B cell (primary cell): ENCODE measurements at regions not wholly inside any gene's neighbourhood (a gene's known extent, or its start where the extent isn't known, plus 50 kb on each side); places are given as distances from the start of the nearest gene placed in this dataset.

Experiments used
- ATAC-seq: fragments of 200-7000 bp; cut with Tn5 transposase; one replicate; pipeline ENCODE4 v1.10.0; 2021; ENCODE audit warnings: low read depth, mild to moderate bottlenecking, moderate number of reproducible peaks, moderate library complexity
- CTCF ChIA-PET: fragments of 350-600 bp; sonication (Branson Sonifier 250); formaldehyde crosslinking; loops from one replicate; lab custom pipeline; 2021; ENCODE audit warnings: antibody characterized with exemption, inconsistent platforms; lab: Charles Lee
- POLR2A ChIA-PET: fragments of 350-600 bp; sonication (Branson Sonifier 250); formaldehyde crosslinking; loops from one replicate; lab custom pipeline; 2021; ENCODE audit warnings: antibody characterized with exemption; lab: Charles Lee
- DNase-seq: peaks from one replicate; pipeline ENCODE4 v3.0.0; 2013
- H2AFZ ChIP-seq: 2 replicates; pipeline ENCODE4 v1.6.1; 2012; ENCODE audit warnings: mild to moderate bottlenecking, low read depth, low read length; ENCODE audit not compliant: insufficient read depth, poor library complexity, severe bottlenecking
- H3K27ac ChIP-seq, 2 donors: 1 replicate in 1 of 2; 2 replicates in 1 of 2; pipeline ENCODE4 v1.5.1; 2012 to 2013; ENCODE audit warnings: low read length in 2 of 2, mild to moderate bottlenecking in 2 of 2, moderate library complexity in 1 of 2
- H3K27me3 ChIP-seq, 4 experiments: fragments of 200-600 bp in 1 of 4; sonication (generic) in 1 of 4; replicated peaks in 1 of 4; 1 replicate in 2 of 4; 2 replicates in 2 of 4; pipeline versions ENCODE4 v1.6.1 to v1.7.0; 2013 to 2016; ENCODE audit warnings: low read length in 3 of 4, mild to moderate bottlenecking in 2 of 4, mixed read lengths in 1 of 4, moderate library complexity in 1 of 4; ENCODE audit not compliant: insufficient read depth in 4 of 4, control insufficient read depth in 3 of 4; ENCODE audit errors: control extremely low read depth in 1 of 4
- H3K36me3 ChIP-seq, 2 experiments: replicated peaks in 1 of 2; 1 replicate in 1 of 2; 2 replicates in 1 of 2; pipeline versions ENCODE4 v1.6.1 to v1.7.1; 2013; ENCODE audit warnings: low read length in 1 of 2; ENCODE audit not compliant: insufficient read depth in 2 of 2, control insufficient read depth in 1 of 2; ENCODE audit errors: control extremely low read depth in 1 of 2, extremely low read depth in 1 of 2
- H3K4me1 ChIP-seq, 2 donors: fragments of 200-600 bp in 1 of 2; sonication (generic) in 1 of 2; 1 replicate in 1 of 2; 2 replicates in 1 of 2; pipeline versions ENCODE4 v1.5.1 to v1.6.1; 2013 to 2017; ENCODE audit warnings: low read length in 2 of 2; ENCODE audit not compliant: control insufficient read depth in 2 of 2, insufficient read depth in 2 of 2
- H3K4me2 ChIP-seq: replicated peaks from 2 replicates; pipeline ENCODE3; 2012; ENCODE audit warnings: mild to moderate bottlenecking, low read depth, low read length; ENCODE audit not compliant: poor library complexity, severe bottlenecking
- H3K4me3 ChIP-seq, 5 experiments: fragments of 200-600 bp in 1 of 5; sonication (generic) in 1 of 5; 1 replicate in 3 of 5; 2 replicates in 2 of 5; pipeline versions ENCODE4 v1.5.1 to v1.7.0; 2011 to 2016; ENCODE audit warnings: low read length in 4 of 5, mild to moderate bottlenecking in 4 of 5, low read depth in 2 of 5, control low read depth in 1 of 5, moderate library complexity in 1 of 5; ENCODE audit not compliant: insufficient read depth in 1 of 5; ENCODE audit errors: control extremely low read depth in 1 of 5, extremely low read depth in 1 of 5
- H3K79me2 ChIP-seq: fragments of 200-600 bp; sonication (generic); one replicate; pipeline ENCODE4 v1.6.0; 2016; ENCODE audit warnings: low read length; ENCODE audit not compliant: control insufficient read depth, insufficient read depth
- H3K9ac ChIP-seq: fragments of 200-600 bp; sonication (generic); 2 replicates; pipeline ENCODE4 v1.6.1; 2017; ENCODE audit warnings: mild to moderate bottlenecking, low read length, moderate library complexity
- H3K9me3 ChIP-seq, 3 donors: one replicate each; pipeline versions ENCODE4 v1.6.1 to v1.7.1; 2013; ENCODE audit warnings: low read length in 2 of 3; ENCODE audit not compliant: control insufficient read depth in 2 of 3, insufficient read depth in 1 of 3; ENCODE audit errors: control extremely low read depth in 1 of 3
- H4K20me1 ChIP-seq: 2 replicates; pipeline ENCODE4 v1.6.0; 2012; ENCODE audit warnings: mild to moderate bottlenecking, low read length; ENCODE audit not compliant: insufficient read depth, control insufficient read depth, poor library complexity, severe bottlenecking
- H3K27ac Mint-ChIP-seq: one replicate; pipeline ENCODE4 v1.8.0; 2021; ENCODE audit warnings: mixed read lengths
- H3K27me3 Mint-ChIP-seq: one replicate; pipeline ENCODE4 v1.8.0; 2021; ENCODE audit warnings: mixed read lengths
- H3K4me1 Mint-ChIP-seq: one replicate; pipeline ENCODE4 v1.8.0; 2021; ENCODE audit warnings: mixed read lengths
- H3K4me3 Mint-ChIP-seq: one replicate; pipeline ENCODE4 v1.8.0; 2021; ENCODE audit warnings: mixed read lengths
- H3K9me3 Mint-ChIP-seq: one replicate; pipeline ENCODE4 v1.8.0; 2022; ENCODE audit warnings: mixed read lengths; ENCODE audit not compliant: insufficient read depth
- CTCF ChIP-seq: fragments of 200-600 bp; IDR thresholded peaks from one replicate; pipeline ENCODE4 v1.8.0; 2022; ENCODE audit warnings: antibody characterized with exemption, mild to moderate bottlenecking
- EZH2 ChIP-seq: IDR thresholded peaks from 2 replicates; pipeline ENCODE4 v1.6.1; 2012; ENCODE audit warnings: borderline replicate concordance, low read depth, mild to moderate bottlenecking, moderate library complexity, low read length; ENCODE audit not compliant: insufficient read depth, poor library complexity, severe bottlenecking
- WGBS: methylation state at CpG from one replicate; pipeline ENCODE4 v1.1.5; 2013; ENCODE audit warnings: missing lambda C conversion rate; ENCODE audit not compliant: insufficient coverage; 5-methylcytosine and 5-hydroxymethylcytosine counted together
- intact Hi-C: fragments of 100-400 bp; cut with micrococcal nuclease; formaldehyde crosslinking; loops from one replicate; pipeline ENCODE4 v1.10.0; 2022

- ChIA-PET POLR2A (no interaction called here), CTCF (no interaction called here)
- DNase-seq (no peak), ATAC-seq (no peak)
- H3K9me3 Mint-ChIP-seq, result peaks cover 2% of the 10 kb centered on the region
- no peaks in the 10 kb centered on the region for H3K4me1 Mint-ChIP-seq
- no peak overlapping the region for H3K4me3 ChIP-seq
- TF ChIP-seq CTCF, result no peak
- no peak for TF ChIP-seq EZH2
- no peaks in the 10 kb centered on the region for H3K27me3 Mint-ChIP-seq
- no peak overlapping the region for H3K27ac ChIP-seq
- no peak overlapping the region for H3K4me2 ChIP-seq
- H2AFZ ChIP-seq, result no peak overlapping the region
- intact Hi-C loops, result no loop called here
- no peak overlapping the region for H3K4me3 Mint-ChIP-seq
- no peak overlapping the region for H3K9ac ChIP-seq
- H4K20me1 ChIP-seq, result no peaks in the 10 kb centered on the region
- no peak overlapping the region for H3K27ac Mint-ChIP-seq
- peaks cover 0 to 8% (median 0%) of the 10 kb centered on the region in 3 donors for H3K9me3 ChIP-seq
- H3K36me3 ChIP-seq, result no peaks in the 10 kb centered on the region
- 89% methylated on average over 1 of the region's 2 CpGs for WGBS
- no peaks in the 10 kb centered on the region for H3K27me3 ChIP-seq
- no peaks in the 10 kb centered on the region for H3K79me2 ChIP-seq
- no peaks in the 10 kb centered on the region for H3K4me1 ChIP-seq
These were observed 258.1 kb upstream of the EDIL3 start for GRCh38 chr5:84642795-84643194.

DNA sequence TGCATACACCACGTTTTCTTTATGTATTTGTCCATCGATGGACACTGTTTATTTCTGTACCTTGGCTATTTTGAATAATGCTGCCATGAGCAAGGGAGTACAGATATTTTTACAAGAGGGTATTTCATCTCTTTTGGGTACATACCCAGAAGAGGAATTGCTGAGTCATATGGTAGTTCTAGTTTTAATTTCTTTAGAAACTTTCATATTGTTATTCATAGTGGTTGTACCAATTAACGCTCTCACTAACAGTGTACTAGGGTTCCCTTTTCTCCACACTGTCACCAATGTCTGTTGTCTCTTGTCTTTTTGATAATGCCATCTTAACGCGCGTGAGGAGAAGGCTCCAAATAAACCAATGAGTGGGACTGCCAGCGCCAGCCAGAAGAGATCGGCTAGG lies 257.6 kb upstream of the EDIL3 start:
- intact Hi-C loops, result no loop called here
- H3K27me3 ChIP-seq, result no peaks in the 10 kb centered on the region
- ChIA-PET CTCF (no interaction called here), POLR2A (no interaction called here)
- no peak overlapping the region for H3K4me2 ChIP-seq
- no peak for ATAC-seq
- H3K9me3 ChIP-seq, result peaks cover 0 to 8% (median 0%) of the 10 kb centered on the region in 3 donors
- Mint-ChIP-seq H3K27ac (no peak overlapping the region), H3K4me1 (no peaks in the 10 kb centered on the region), H3K9me3 (no peaks in the 10 kb centered on the region), H3K27me3 (no peaks in the 10 kb centered on the region), H3K4me3 (no peak overlapping the region)
- H3K4me1 ChIP-seq, result no peaks in the 10 kb centered on the region
- no peak overlapping the region for H3K4me3 ChIP-seq
- WGBS, result 100% methylated on average over 6 of the region's 8 CpGs
- H3K9ac ChIP-seq, result no peak overlapping the region
- H2AFZ ChIP-seq, result no peak overlapping the region
- no peak overlapping the region for H3K27ac ChIP-seq
- no peaks in the 10 kb centered on the region for H4K20me1 ChIP-seq
- TF ChIP-seq EZH2 (no peak), CTCF (no peak)
- DNase-seq, result no peak
- H3K79me2 ChIP-seq, result no peaks in the 10 kb centered on the region
- H3K36me3 ChIP-seq, result no peaks in the 10 kb centered on the region
